Gastroesophageal sphincter (tissue), 4 donors: ENCODE measurements at regions not wholly inside any gene's neighbourhood (a gene's known extent, or its start where the extent isn't known, plus 50 kb on each side); places are given as distances from the start of the nearest gene placed in this dataset.

ENCODE experiments used
- ATAC-seq: fragments of 150-250 bp; one replicate; pipeline ENCODE4 v1.9.1; 2016; ENCODE audit warnings: mild to moderate bottlenecking, moderate library complexity
- H3K27ac ChIP-seq, 4 donors: fragments of 200-600 bp; sonication (generic) in 3 of 4; 1 replicate in 3 of 4; 2 replicates in 1 of 4; pipeline ENCODE4 v1.5.1; 2016 to 2019
- H3K27me3 ChIP-seq: fragments of 200-600 bp; sonication (generic); one replicate; pipeline ENCODE4 v1.5.1; 2019
- H3K36me3 ChIP-seq, 2 donors: fragments of 200-600 bp; sonication (generic); one replicate each; pipeline ENCODE4 v1.5.1; 2019; ENCODE audit warnings: control low read depth in 1 of 2
- H3K4me1 ChIP-seq, 3 donors: fragments of 200-600 bp; sonication (generic); 1 replicate in 2 of 3; 2 replicates in 1 of 3; pipeline ENCODE4 v1.5.1; 2016 to 2019; ENCODE audit warnings: control low read depth in 2 of 3
- H3K4me3 ChIP-seq, 2 donors: fragments of 200-600 bp; sonication (generic); one replicate each; pipeline ENCODE4 v1.5.1; 2019; ENCODE audit warnings: mild to moderate bottlenecking in 1 of 2, moderate library complexity in 1 of 2
- H3K9me3 ChIP-seq, 3 donors: fragments of 200-600 bp; sonication (generic); one replicate each; pipeline ENCODE4 v1.5.1; 2017 to 2019; ENCODE audit warnings: control low read depth in 2 of 3
- EP300 ChIP-seq: sonication (generic); formaldehyde crosslinking; IDR thresholded peaks from one replicate; pipeline ENCODE4 v1.6.1; 2017; ENCODE audit warnings: antibody characterized with exemption, mild to moderate bottlenecking
- POLR2A ChIP-seq, 2 donors: fragments of 450-650 bp; IDR thresholded peaks; one replicate each; pipeline ENCODE4 v1.6.1; 2017; ENCODE audit warnings: antibody characterized with exemption in 2 of 2, mild to moderate bottlenecking in 2 of 2, moderate library complexity in 1 of 2
- POLR2AphosphoS5 ChIP-seq: sonication (generic); formaldehyde crosslinking; IDR thresholded peaks from one replicate; pipeline ENCODE4 v1.6.1; 2017; ENCODE audit warnings: antibody characterized with exemption
- WGBS, 2 donors: methylation state at CpG; one replicate each; pipeline ENCODE4 v1.1.5; 2018; ENCODE audit warnings: low coverage in 1 of 2; 5-methylcytosine and 5-hydroxymethylcytosine counted together
- TF ChIP-seq, protein P1 (sequence below), 4 experiments: fragments of 200-600 bp in 2 of 4; fragments of 450-650 bp in 2 of 4; sonication (generic) in 1 of 4; IDR thresholded peaks; one replicate each; pipeline ENCODE4 v1.5.1; 2017 to 2019; ENCODE audit warnings: antibody characterized with exemption in 4 of 4, mild to moderate bottlenecking in 2 of 4, moderate library complexity in 2 of 4

GRCh38 chr13:73708393-73708985 is 425.7 kb downstream of the KLF12 start:
- Histone ChIP-seq H3K27ac (no peak overlapping the region), H3K4me1 (no peaks in the 10 kb centered on the region), H3K36me3 (peaks cover 0 to 39% of the 10 kb centered on the region in 2 donors), H3K27me3 (no peaks in the 10 kb centered on the region), H3K9me3 (no peaks in the 10 kb centered on the region), H3K4me3 (no peak overlapping the region)
- ATAC-seq, result no peak
- no peak for TF ChIP-seq POLR2AphosphoS5
- TF ChIP-seq, protein P1, sequence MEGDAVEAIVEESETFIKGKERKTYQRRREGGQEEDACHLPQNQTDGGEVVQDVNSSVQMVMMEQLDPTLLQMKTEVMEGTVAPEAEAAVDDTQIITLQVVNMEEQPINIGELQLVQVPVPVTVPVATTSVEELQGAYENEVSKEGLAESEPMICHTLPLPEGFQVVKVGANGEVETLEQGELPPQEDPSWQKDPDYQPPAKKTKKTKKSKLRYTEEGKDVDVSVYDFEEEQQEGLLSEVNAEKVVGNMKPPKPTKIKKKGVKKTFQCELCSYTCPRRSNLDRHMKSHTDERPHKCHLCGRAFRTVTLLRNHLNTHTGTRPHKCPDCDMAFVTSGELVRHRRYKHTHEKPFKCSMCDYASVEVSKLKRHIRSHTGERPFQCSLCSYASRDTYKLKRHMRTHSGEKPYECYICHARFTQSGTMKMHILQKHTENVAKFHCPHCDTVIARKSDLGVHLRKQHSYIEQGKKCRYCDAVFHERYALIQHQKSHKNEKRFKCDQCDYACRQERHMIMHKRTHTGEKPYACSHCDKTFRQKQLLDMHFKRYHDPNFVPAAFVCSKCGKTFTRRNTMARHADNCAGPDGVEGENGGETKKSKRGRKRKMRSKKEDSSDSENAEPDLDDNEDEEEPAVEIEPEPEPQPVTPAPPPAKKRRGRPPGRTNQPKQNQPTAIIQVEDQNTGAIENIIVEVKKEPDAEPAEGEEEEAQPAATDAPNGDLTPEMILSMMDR (IDR thresholded peaks at IDR 0.05), result peak; percentile 36 to 64 (median 62)
- 7 to 18% methylated on average over 1 of the region's 1 CpG for WGBS, 2 donors

GRCh38 chr13:73704587-73704986 is 429.6 kb downstream of the KLF12 start:
- Histone ChIP-seq H3K9me3 (no peaks in the 10 kb centered on the region), H3K27me3 (no peaks in the 10 kb centered on the region), H3K4me1 (no peaks in the 10 kb centered on the region), H3K4me3 (no peak overlapping the region), H3K36me3 (peaks cover 0 to 11% of the 10 kb centered on the region in 2 donors), H3K27ac (no peak overlapping the region)
- 93 to 100% methylated on average over 3 to 5 of the region's 5 CpGs for WGBS, 2 donors
- no peak for ATAC-seq
- TF ChIP-seq EP300, result no peak

DNA sequence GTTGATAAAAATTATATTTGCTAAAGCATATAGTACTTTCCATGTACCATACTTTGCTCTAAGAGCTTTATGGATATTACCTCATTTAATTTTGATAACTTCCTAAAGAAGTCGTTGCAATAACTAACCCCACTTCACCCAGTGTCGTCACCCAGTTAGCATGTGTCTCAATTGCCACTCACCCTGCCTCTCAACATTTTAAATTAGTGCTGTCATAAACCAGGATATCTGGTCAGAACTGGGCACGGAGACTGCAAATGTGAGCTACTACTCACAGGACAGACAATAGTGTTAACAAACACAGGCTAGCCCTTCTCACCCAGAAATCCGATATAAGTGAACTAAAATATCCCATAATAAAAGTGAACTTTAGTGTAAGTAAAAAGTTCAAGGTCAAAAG is 430.6 kb downstream of the KLF12 start:
- no peaks in the 10 kb centered on the region for H3K9me3 ChIP-seq
- H3K27ac ChIP-seq, result no peak overlapping the region
- H3K27me3 ChIP-seq, result no peaks in the 10 kb centered on the region
- WGBS, 2 donors, result 90 to 96% methylated on average over 4 of the region's 4 CpGs
- TF ChIP-seq POLR2AphosphoS5 (no peak), EP300 (no peak), POLR2A (IDR thresholded peaks at IDR 0.05) (no peak)
- TF ChIP-seq, protein P1 (IDR thresholded peaks at IDR 0.05), result no peak
- no peak overlapping the region for H3K4me3 ChIP-seq
- peaks cover 0 to 11% of the 10 kb centered on the region in 2 donors for H3K36me3 ChIP-seq
- H3K4me1 ChIP-seq, result no peaks in the 10 kb centered on the region
- ATAC-seq, result no peak

DNA sequence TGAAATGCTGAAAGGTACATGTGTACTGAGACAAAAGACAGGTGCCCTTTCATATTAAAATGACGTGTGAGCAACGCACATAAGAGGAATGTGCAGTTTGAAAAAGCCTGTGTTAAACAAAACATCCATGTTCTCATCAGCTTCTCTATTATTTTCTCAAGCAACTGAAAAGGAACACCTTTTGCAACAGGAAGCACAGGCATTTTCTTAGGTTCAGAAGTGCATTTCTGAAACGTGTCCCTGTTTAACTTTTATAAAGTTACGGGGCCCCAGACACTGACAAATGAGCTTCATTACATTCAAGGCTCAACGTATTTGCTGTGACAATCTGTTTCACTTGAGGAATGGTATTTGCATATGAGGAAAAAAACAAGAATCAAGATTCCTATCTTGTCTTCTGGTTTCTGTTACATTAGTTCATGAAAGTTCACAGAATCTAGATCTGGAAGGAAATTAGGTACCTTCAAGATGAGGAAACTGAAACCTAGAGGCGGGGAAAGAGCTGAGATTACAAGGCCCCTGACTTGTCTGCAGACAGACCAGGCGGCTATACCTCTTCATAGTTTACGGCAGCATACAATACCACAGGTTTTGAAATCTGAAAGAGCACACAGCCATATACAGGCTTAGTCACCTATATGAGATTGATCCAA is 431.7 kb downstream of the KLF12 start:
- Histone ChIP-seq H3K9me3 (no peaks in the 10 kb centered on the region), H3K4me3 (no peak overlapping the region), H3K27me3 (no peaks in the 10 kb centered on the region), H3K4me1 (no peaks in the 10 kb centered on the region), H3K27ac (no peak overlapping the region), H3K36me3 (peaks cover 0 to 11% of the 10 kb centered on the region in 2 donors)
- ATAC-seq, result no peak
- TF ChIP-seq POLR2AphosphoS5 (no peak), EP300 (no peak), POLR2A (IDR thresholded peaks at IDR 0.05) (no peak)
- WGBS, 2 donors, result 67 to 74% methylated on average over 8 of the region's 8 CpGs

GRCh38 chr13:73701160-73701559 is 433.0 kb downstream of the KLF12 start:
- 82 to 100% methylated on average over 1 of the region's 1 CpG for WGBS, 2 donors
- no peaks in the 10 kb centered on the region for H3K9me3 ChIP-seq
- H3K4me3 ChIP-seq, result no peak overlapping the region
- TF ChIP-seq EP300 (no peak), POLR2AphosphoS5 (no peak)
- peaks cover 0 to 11% of the 10 kb centered on the region in 2 donors for H3K36me3 ChIP-seq
- no peak for ATAC-seq
- no peaks in the 10 kb centered on the region for H3K4me1 ChIP-seq
- no peaks in the 10 kb centered on the region for H3K27me3 ChIP-seq
- H3K27ac ChIP-seq, result no peak overlapping the region

GRCh38 chr13:73698859-73699258 is 435.3 kb downstream of the KLF12 start:
- Histone ChIP-seq H3K36me3 (peaks cover 3 to 22% of the 10 kb centered on the region in 2 donors), H3K4me1 (no peaks in the 10 kb centered on the region), H3K27ac (no peak overlapping the region), H3K9me3 (no peaks in the 10 kb centered on the region), H3K4me3 (no peak overlapping the region), H3K27me3 (no peaks in the 10 kb centered on the region)
- ATAC-seq, result no peak
- TF ChIP-seq, protein P1 (IDR thresholded peaks at IDR 0.05), result no peak
- TF ChIP-seq POLR2AphosphoS5 (no peak), POLR2A (IDR thresholded peaks at IDR 0.05) (no peak), EP300 (no peak)
- 88 to 92% methylated on average over 2 to 3 of the region's 3 CpGs for WGBS, 2 donors
